Erythroblast (primary cell): ENCODE measurements at regions not wholly inside any gene's neighbourhood (a gene's known extent, or its start where the extent isn't known, plus 50 kb on each side); places are given as distances from the start of the nearest gene placed in this dataset.

Source experiments
- GATA1 ChIP-seq: IDR thresholded peaks from 2 replicates; pipeline ENCODE4 v1.6.1; 2011; ENCODE audit warnings: low read depth, mild to moderate bottlenecking, control low read depth, low read length, moderate library complexity
- POLR2A ChIP-seq: IDR thresholded peaks from 2 replicates; pipeline ENCODE4 v1.6.1; 2011; ENCODE audit warnings: mild to moderate bottlenecking, low read length

GRCh38 chr2:34912084-34912483, 1313.0 kb upstream of the FAM98A start:
- no peak for TF ChIP-seq POLR2A
- TF ChIP-seq GATA1 = no peak
